K562 (cell line): ENCODE measurements at regions not wholly inside any gene's neighbourhood (a gene's known extent, or its start where the extent isn't known, plus 50 kb on each side); places are given as distances from the start of the nearest gene placed in this dataset.
A peak's percentile ranks its signal among the peaks of the same experiment; 100 is the strongest.

ENCODE experiments used
- ATAC-seq: fragments of 200-7000 bp; cut with Tn5 transposase; 3 replicates; pipeline ENCODE4 v1.9.1; 2020; ENCODE audit warnings: moderate library complexity
- BruUV-seq: library from RNA; stranded (reverse); fragments of 400-500 nt; replicated peaks from 2 replicates; lab custom pipeline; 2021; lab: Mats Ljungman, UMichigan
- CTCF ChIA-PET: fragments of 300-600 bp; formaldehyde crosslinking; extraction: SDS; loops from one replicate; lab custom pipeline; 2021; ENCODE audit warnings: low intra/inter-chr PET ratio; lab: Yijun Ruan, JAX
- POLR2A ChIA-PET: fragments of 300-600, 350-650 bp; sonication (Branson Sonifier 250); formaldehyde crosslinking; extraction: SDS; loops from one replicate; lab custom pipeline; 2021; ENCODE audit warnings: antibody characterized with exemption, inconsistent platforms; lab: Yijun Ruan, JAX
- DNase-seq, 4 experiments: peaks; one replicate each; pipeline versions ENCODE4 v3.0.0 to v3.0.0-alpha.2; 2011 to 2018; ENCODE audit warnings: low spot score in 3 of 4, mixed read lengths in 3 of 4; ENCODE audit errors: extremely low read depth in 1 of 4
- FAIRE-seq: peaks from 2 replicates; lab custom pipeline; 2011; peaks lifted over from hg19 to GRCh38; lab: Jason Lieb, UNC
- H2AFZ ChIP-seq: 2 replicates; pipeline ENCODE4 v1.6.0; 2011; ENCODE audit warnings: low read depth, low read length, control low read depth, inconsistent platforms
- H3K27ac ChIP-seq: fragments of 200-600 bp; 3 replicates; pipeline ENCODE4 v1.8.0; 2011; ENCODE audit warnings: low read depth, mild to moderate bottlenecking, control low read depth, inconsistent platforms, low read length, moderate library complexity, mixed read lengths; ENCODE audit errors: extremely low read depth
- H3K27me3 ChIP-seq, 2 experiments: fragments of 300-600 bp in 1 of 2; 2 replicates in 1 of 2; 3 replicates in 1 of 2; pipeline versions ENCODE4 v1.6.0 to v1.8.0; 2011; ENCODE audit warnings: inconsistent platforms in 2 of 2, low read length in 2 of 2, mild to moderate bottlenecking in 1 of 2, mixed read lengths in 1 of 2, moderate library complexity in 1 of 2; ENCODE audit not compliant: control insufficient read depth in 2 of 2, insufficient read depth in 2 of 2
- H3K36me3 ChIP-seq: fragments of 300-600 bp; 3 replicates; pipeline ENCODE4 v1.8.0; 2011; ENCODE audit warnings: mild to moderate bottlenecking, low read length, inconsistent platforms; ENCODE audit not compliant: control insufficient read depth, insufficient read depth
- H3K4me1 ChIP-seq, 2 experiments: fragments of 200-600 bp in 1 of 2; replicated peaks in 1 of 2; 2 replicates in 1 of 2; 3 replicates in 1 of 2; pipeline versions ENCODE4 v1.5.1 to v1.8.0; 2011; ENCODE audit warnings: inconsistent platforms in 2 of 2, low read length in 2 of 2, mild to moderate bottlenecking in 1 of 2, mixed read lengths in 1 of 2, moderate library complexity in 1 of 2; ENCODE audit not compliant: control insufficient read depth in 2 of 2, insufficient read depth in 2 of 2
- H3K4me2 ChIP-seq: 2 replicates; pipeline ENCODE4 v1.6.1; 2011; ENCODE audit warnings: low read length, control low read depth, inconsistent platforms, mixed read lengths; ENCODE audit not compliant: insufficient read depth
- H3K4me3 ChIP-seq: fragments of 200-600 bp; sonication (generic), shearing (Covaris generic); 2 replicates; pipeline ENCODE4 v1.5.1; 2016; ENCODE audit warnings: control low read depth, inconsistent platforms
- H3K79me2 ChIP-seq: fragments of 200-600 bp; 3 replicates; pipeline ENCODE4 v1.8.0; 2011; ENCODE audit warnings: low read length, inconsistent platforms; ENCODE audit not compliant: control insufficient read depth, insufficient read depth
- H3K9ac ChIP-seq, 2 experiments: 2 replicates each; pipeline versions ENCODE4 v1.6.0 to v1.6.1; 2011; ENCODE audit warnings: low read depth in 2 of 2, low read length in 2 of 2, control low read depth in 1 of 2, inconsistent platforms in 1 of 2, mild to moderate bottlenecking in 1 of 2, mixed read lengths in 1 of 2; ENCODE audit not compliant: insufficient read depth in 1 of 2
- H3K9me1 ChIP-seq: one replicate; pipeline ENCODE4 v1.6.0; 2011; ENCODE audit warnings: inconsistent platforms, mild to moderate bottlenecking, low read length, moderate library complexity; ENCODE audit not compliant: control insufficient read depth, insufficient read depth
- H3K9me3 ChIP-seq: replicated peaks from 2 replicates; pipeline ENCODE4 v1.5.1; 2011; ENCODE audit warnings: low read depth, low read length, inconsistent platforms; ENCODE audit not compliant: control insufficient read depth, insufficient read depth
- H4K20me1 ChIP-seq: replicated peaks from 2 replicates; pipeline ENCODE4 v1.6.1; 2011; ENCODE audit warnings: low read length, inconsistent platforms, mixed read lengths; ENCODE audit not compliant: control insufficient read depth, insufficient read depth
- CHAMP1 ChIP-seq: fragments of 450-650 bp; IDR thresholded peaks from 2 replicates; pipeline ENCODE4 v1.6.1; 2016; ENCODE audit warnings: mild to moderate bottlenecking
- IRF1 ChIP-seq: sonication (generic); formaldehyde crosslinking; IDR thresholded peaks from 2 replicates; pipeline ENCODE4 v1.8.0; 2022; ENCODE audit warnings: missing genetic modification reagents, mild to moderate bottlenecking, borderline replicate concordance
- RBM25 ChIP-seq: fragments of 200-400 bp; formaldehyde crosslinking; IDR thresholded peaks from 2 replicates; pipeline ENCODE4 v1.6.1; 2018; ENCODE audit warnings: low read length, low read depth, moderate library complexity; ENCODE audit not compliant: severe bottlenecking
- ZBTB26 ChIP-seq: fragments of 450-650 bp; formaldehyde crosslinking; IDR thresholded peaks from 2 replicates; pipeline ENCODE4 v1.4.0; 2022; ENCODE audit warnings: missing genetic modification characterization
- ZNF263 ChIP-seq: sonication (generic); formaldehyde crosslinking; IDR thresholded peaks from 2 replicates; pipeline ENCODE4 v1.8.0; 2022; ENCODE audit warnings: mild to moderate bottlenecking, missing genetic modification reagents, borderline replicate concordance
- ZNF354B ChIP-seq: fragments of 250-450 bp; sonication (Bioruptor Pico); IDR thresholded peaks from 2 replicates; pipeline ENCODE4 v1.4.0; 2020
- ZNF766 ChIP-seq: fragments of 200-800 bp; sonication (Bioruptor generic); conservative IDR thresholded peaks from 2 replicates; pipeline ENCODE4 v1.6.1; 2016; ENCODE audit warnings: missing genetic modification characterization, missing compliant biosample characterization
- WGBS: fragments of 100-300 bp; shearing (Covaris generic); methylation state at CpG from one replicate; pipeline ENCODE4 v1.1.6; 2016; ENCODE audit warnings: low coverage, mixed read lengths; ENCODE audit not compliant: insufficient coverage; ENCODE audit errors: missing lambda C conversion rate; 5-methylcytosine and 5-hydroxymethylcytosine counted together
- in situ Hi-C: fragments of 300-500 bp; cut with MboI; formaldehyde crosslinking; loops from 4 replicates; pipeline ENCODE4 v1.15.0; 2018; ENCODE audit warnings: inconsistent platforms, mixed read lengths
- intact Hi-C: fragments of 100-400 bp; cut with micrococcal nuclease; formaldehyde crosslinking; loops from 2 replicates; pipeline ENCODE4 v1.14.2; 2022

GRCh38 chr12:91753649-91754048 is 392.0 kb downstream of the BTG1 start:
- TF ChIP-seq RBM25 (peak; percentile 72), ZNF354B (no peak), CHAMP1 (0 out of 2 replicates have a peak, but pooled peaks have one; percentile 23), ZNF766 (0 out of 2 replicates have a peak, but pooled peaks have one; percentile 34), ZNF263 (CRISPR knock-in tag) (no peak), IRF1 (CRISPR knock-in tag) (no peak), ZBTB26 (CRISPR knock-in tag) (no peak)
- in situ Hi-C loops: no loop called here
- CTCF ChIA-PET: no interaction called here
- no peak overlapping the region for H3K9ac ChIP-seq
- no peaks in the 10 kb centered on the region for H3K27me3 ChIP-seq
- H3K4me3 ChIP-seq: no peak overlapping the region
- H4K20me1 ChIP-seq: no peaks in the 10 kb centered on the region
- WGBS: 80% methylated on average over 3 of the region's 3 CpGs
- H3K4me2 ChIP-seq: no peak overlapping the region
- no TSS peak for BruUV-seq
- no peak for FAIRE-seq
- no peak for DNase-seq
- POLR2A ChIA-PET: no interaction called here
- intact Hi-C loops: no loop called here
- no peak overlapping the region for H2AFZ ChIP-seq
- H3K4me1 ChIP-seq: no peaks in the 10 kb centered on the region
- no peak for ATAC-seq
- no peaks in the 10 kb centered on the region for H3K9me1 ChIP-seq
- peaks cover 8% of the 10 kb centered on the region for H3K36me3 ChIP-seq
- H3K79me2 ChIP-seq: peaks cover 30% of the 10 kb centered on the region
- H3K9me3 ChIP-seq: peaks cover 2% of the 10 kb centered on the region; the same call in 1 of the 2 replicates
- no peak overlapping the region for H3K27ac ChIP-seq
